ENCODE measurements at regions not wholly inside any gene's neighbourhood (a gene's known extent, or its start where the extent isn't known, plus 50 kb on each side); places are given as distances from the start of the nearest gene placed in this dataset.

- no peak overlapping the region for H2AFZ ChIP-seq (ENCODE audit: low read length)
- no peaks in the 10 kb centered on the region for H4K20me1 ChIP-seq (ENCODE audit: low read length)
- H3K36me3 ChIP-seq (ENCODE audit: low read depth, low read length): no peaks in the 10 kb centered on the region
- no peak overlapping the region for H3K4me3 ChIP-seq (ENCODE audit: low read length)
- H3K9me2 ChIP-seq (replicated peaks; ENCODE audit: low read length): no peaks in the 10 kb centered on the region
- intact Hi-C loops (cut with micrococcal nuclease): no loop called here
- CTCF ChIA-PET: no interaction called here
- no peaks in the 10 kb centered on the region for H3K79me2 ChIP-seq (ENCODE audit: low read length)
- DNase-seq: no peak
- H3F3A ChIP-seq (ENCODE audit: low read length, unreplicated experiment): peaks cover 5% of the 10 kb centered on the region
- ATAC-seq: no peak
- no peak overlapping the region for H3K27ac ChIP-seq (ENCODE audit: low read length)
- H3K9ac ChIP-seq (ENCODE audit: low read length): no peak overlapping the region
- no TSS peak for BruUV-seq (replicated peaks)
- H3K4me1 ChIP-seq (ENCODE audit: insufficient read depth, low read length): peaks cover 24% of the 10 kb centered on the region
- H3K4me2 ChIP-seq (ENCODE audit: low read length): no peak overlapping the region
- H3K9me3 ChIP-seq (ENCODE audit: low read length): no peaks in the 10 kb centered on the region
- POLR2A ChIA-PET (ENCODE audit: unreplicated experiment): no interaction called here
- TF ChIP-seq EZH2phosphoT487 (IDR thresholded peaks at IDR 0.05; ENCODE audit: borderline replicate concordance, low read length): no peak
- TF ChIP-seq, protein P1, sequence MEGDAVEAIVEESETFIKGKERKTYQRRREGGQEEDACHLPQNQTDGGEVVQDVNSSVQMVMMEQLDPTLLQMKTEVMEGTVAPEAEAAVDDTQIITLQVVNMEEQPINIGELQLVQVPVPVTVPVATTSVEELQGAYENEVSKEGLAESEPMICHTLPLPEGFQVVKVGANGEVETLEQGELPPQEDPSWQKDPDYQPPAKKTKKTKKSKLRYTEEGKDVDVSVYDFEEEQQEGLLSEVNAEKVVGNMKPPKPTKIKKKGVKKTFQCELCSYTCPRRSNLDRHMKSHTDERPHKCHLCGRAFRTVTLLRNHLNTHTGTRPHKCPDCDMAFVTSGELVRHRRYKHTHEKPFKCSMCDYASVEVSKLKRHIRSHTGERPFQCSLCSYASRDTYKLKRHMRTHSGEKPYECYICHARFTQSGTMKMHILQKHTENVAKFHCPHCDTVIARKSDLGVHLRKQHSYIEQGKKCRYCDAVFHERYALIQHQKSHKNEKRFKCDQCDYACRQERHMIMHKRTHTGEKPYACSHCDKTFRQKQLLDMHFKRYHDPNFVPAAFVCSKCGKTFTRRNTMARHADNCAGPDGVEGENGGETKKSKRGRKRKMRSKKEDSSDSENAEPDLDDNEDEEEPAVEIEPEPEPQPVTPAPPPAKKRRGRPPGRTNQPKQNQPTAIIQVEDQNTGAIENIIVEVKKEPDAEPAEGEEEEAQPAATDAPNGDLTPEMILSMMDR (conservative IDR thresholded peaks at IDR 0.05; ENCODE audit: low read depth, low read length): no peak
- TF ChIP-seq EZH2 (IDR thresholded peaks at IDR 0.05; ENCODE audit: low read length, unreplicated experiment): no peak
- H3K27me3 ChIP-seq (ENCODE audit: low read length): no peaks in the 10 kb centered on the region
These were observed 52.6 kb upstream of the ETS2 start for GRCh38 chr21:38753114-38753513.

DNA sequence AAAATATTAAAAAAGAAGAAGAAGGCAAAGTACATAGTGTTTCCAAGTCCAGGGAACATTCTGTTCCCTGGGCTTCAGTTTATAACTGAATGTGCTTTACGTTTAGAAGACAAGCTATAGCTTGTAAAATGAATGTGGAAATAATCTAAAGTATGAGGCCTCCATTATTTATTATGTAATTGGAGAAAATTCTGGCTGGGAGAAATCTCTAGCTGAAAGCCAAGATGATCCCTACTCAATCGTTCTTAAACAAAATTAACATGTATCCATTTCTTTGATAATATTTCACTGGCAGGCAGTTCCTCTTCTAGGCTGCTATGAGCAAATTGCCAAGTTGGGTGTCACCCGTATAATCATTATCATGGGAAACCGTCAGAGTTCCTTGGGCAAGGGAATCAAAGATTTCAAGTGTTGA, 52.2 kb upstream of the ETS2 start:
- ATAC-seq (no peak), DNase-seq (no peak)
- H3K27ac ChIP-seq (ENCODE audit: low read length): no peak overlapping the region
- CTCF ChIA-PET: no interaction called here
- H3K9ac ChIP-seq (ENCODE audit: low read length): no peak overlapping the region
- peaks cover 24% of the 10 kb centered on the region for H3K4me1 ChIP-seq (ENCODE audit: insufficient read depth, low read length)
- H3K9me3 ChIP-seq (ENCODE audit: low read length): no peaks in the 10 kb centered on the region
- intact Hi-C loops (cut with micrococcal nuclease): no loop called here
- H3K36me3 ChIP-seq (ENCODE audit: low read depth, low read length): no peaks in the 10 kb centered on the region
- no peaks in the 10 kb centered on the region for H3K27me3 ChIP-seq (ENCODE audit: low read length)
- TF ChIP-seq EZH2phosphoT487 (IDR thresholded peaks at IDR 0.05; ENCODE audit: borderline replicate concordance, low read length) (no peak), EZH2 (IDR thresholded peaks at IDR 0.05; ENCODE audit: low read length, unreplicated experiment) (no peak)
- TF ChIP-seq, protein P1 (conservative IDR thresholded peaks at IDR 0.05; ENCODE audit: low read depth, low read length): no peak
- POLR2A ChIA-PET (ENCODE audit: unreplicated experiment): interaction anchor here (0.5 kb wide), 1 partner anchor 172 kb away, joined by 3 read pairs; no protein-coding TSS in a partner anchor
- no peaks in the 10 kb centered on the region for H3K9me2 ChIP-seq (replicated peaks; ENCODE audit: low read length)
- no peak overlapping the region for H3K4me3 ChIP-seq (ENCODE audit: low read length)
- no TSS peak for BruUV-seq (replicated peaks)
- no peaks in the 10 kb centered on the region for H3K79me2 ChIP-seq (ENCODE audit: low read length)
- H3K4me2 ChIP-seq (ENCODE audit: low read length): no peak overlapping the region
- H2AFZ ChIP-seq (ENCODE audit: low read length): no peak overlapping the region
- H3F3A ChIP-seq (ENCODE audit: low read length, unreplicated experiment): peaks cover 5% of the 10 kb centered on the region
- H4K20me1 ChIP-seq (ENCODE audit: low read length): no peaks in the 10 kb centered on the region
